Prostate gland (tissue), 2 donors: ENCODE measurements at regions not wholly inside any gene's neighbourhood (a gene's known extent, or its start where the extent isn't known, plus 50 kb on each side); places are given as distances from the start of the nearest gene placed in this dataset.

ENCODE experiments used
- POLR2A ChIP-seq: fragments of 450-650 bp; IDR thresholded peaks from one replicate; pipeline ENCODE4 v1.6.1; 2016; ENCODE audit warnings: antibody characterized with exemption, mild to moderate bottlenecking
- TF ChIP-seq, protein P1 (sequence below), 4 experiments: fragments of 200-600 bp in 2 of 4; fragments of 450-650 bp in 2 of 4; sonication (generic) in 2 of 4; IDR thresholded peaks; 1 replicate in 3 of 4; 2 replicates in 1 of 4; pipeline ENCODE4 v1.5.1; 2016 to 2019; ENCODE audit warnings: antibody characterized with exemption in 4 of 4, mild to moderate bottlenecking in 2 of 4, moderate library complexity in 2 of 4

- TF ChIP-seq, protein P1, sequence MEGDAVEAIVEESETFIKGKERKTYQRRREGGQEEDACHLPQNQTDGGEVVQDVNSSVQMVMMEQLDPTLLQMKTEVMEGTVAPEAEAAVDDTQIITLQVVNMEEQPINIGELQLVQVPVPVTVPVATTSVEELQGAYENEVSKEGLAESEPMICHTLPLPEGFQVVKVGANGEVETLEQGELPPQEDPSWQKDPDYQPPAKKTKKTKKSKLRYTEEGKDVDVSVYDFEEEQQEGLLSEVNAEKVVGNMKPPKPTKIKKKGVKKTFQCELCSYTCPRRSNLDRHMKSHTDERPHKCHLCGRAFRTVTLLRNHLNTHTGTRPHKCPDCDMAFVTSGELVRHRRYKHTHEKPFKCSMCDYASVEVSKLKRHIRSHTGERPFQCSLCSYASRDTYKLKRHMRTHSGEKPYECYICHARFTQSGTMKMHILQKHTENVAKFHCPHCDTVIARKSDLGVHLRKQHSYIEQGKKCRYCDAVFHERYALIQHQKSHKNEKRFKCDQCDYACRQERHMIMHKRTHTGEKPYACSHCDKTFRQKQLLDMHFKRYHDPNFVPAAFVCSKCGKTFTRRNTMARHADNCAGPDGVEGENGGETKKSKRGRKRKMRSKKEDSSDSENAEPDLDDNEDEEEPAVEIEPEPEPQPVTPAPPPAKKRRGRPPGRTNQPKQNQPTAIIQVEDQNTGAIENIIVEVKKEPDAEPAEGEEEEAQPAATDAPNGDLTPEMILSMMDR (IDR thresholded peaks at IDR 0.05), result no peak
- TF ChIP-seq POLR2A, result no peak
These were observed 505.5 kb downstream of the MAT2B start for GRCh38 chr5:164010900-164011299.
